ENCODE measurements at regions not wholly inside any gene's neighbourhood (a gene's known extent, or its start where the extent isn't known, plus 50 kb on each side); places are given as distances from the start of the nearest gene placed in this dataset.
A peak's percentile ranks its signal among the peaks of the same experiment; 100 is the strongest.
"Not testable (repeated sequence)": the region's sequence is repeated elsewhere in the genome, so short reads cannot be mapped to it uniquely, and the experiment has no call there.

DNA sequence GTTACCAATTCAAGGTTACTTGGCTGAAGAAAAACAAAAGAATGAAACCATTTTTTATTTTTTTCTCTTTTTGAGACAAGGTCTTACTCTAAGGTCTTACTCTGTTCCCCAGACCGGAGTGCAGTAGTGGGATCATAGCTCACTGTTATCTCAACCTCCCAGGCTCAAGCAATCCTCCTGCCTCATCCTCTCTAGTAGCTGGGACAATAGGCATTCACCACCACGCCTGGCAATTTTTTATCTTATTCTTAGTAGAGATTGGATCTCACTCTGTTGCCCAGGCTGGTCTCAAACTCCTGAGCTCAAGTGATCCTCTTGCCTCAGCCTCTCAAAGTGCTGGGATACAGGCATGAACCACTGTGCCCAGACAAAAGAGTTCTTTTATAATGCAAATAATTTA, 3732.0 kb upstream of the OR11H1 start:
- DNase-seq (ENCODE audit: low read depth): not testable (repeated sequence)

DNA sequence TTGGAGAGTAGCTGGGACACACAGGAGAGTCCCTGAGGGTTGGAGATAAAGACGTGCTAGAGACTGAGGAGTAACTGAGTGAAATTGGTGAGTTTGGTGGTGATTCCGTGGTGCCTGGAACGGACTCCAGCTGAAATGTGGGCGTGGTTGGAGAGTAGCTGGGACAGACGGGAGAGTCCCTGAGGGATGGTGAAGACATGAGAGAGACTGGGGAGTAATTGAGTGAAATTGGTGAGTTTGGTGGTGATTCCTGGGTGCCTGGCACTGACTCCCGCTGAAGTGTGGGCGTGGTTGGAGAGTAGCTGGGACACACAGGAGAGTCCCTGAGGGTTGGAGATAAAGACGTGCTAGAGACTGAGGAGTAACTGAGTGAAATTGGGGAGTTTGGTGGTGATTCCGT, 3712.5 kb upstream of the OR11H1 start:
- not testable (repeated sequence) for DNase-seq (ENCODE audit: low read depth)

DNA sequence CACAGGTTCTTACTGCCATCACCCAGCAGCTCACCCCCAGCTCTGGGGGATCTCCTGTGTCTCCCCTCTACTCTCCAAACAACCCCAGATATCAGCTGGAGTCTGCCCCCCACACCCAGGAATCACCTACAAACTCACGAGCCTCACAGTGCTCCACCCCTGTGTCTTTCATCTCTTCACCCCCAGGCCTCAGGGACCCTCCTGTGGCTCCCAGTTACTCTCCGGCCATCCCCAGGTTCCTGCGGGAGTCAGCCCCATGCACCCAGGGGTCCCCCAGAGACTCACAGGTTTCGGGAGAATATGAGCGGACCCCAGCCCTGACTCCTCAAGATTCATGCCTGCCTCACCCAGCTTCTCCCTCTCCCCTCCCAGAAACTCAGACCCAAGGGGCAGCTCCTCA, 3709.1 kb upstream of the OR11H1 start:
- not testable (repeated sequence) for DNase-seq (ENCODE audit: low read depth)

DNA sequence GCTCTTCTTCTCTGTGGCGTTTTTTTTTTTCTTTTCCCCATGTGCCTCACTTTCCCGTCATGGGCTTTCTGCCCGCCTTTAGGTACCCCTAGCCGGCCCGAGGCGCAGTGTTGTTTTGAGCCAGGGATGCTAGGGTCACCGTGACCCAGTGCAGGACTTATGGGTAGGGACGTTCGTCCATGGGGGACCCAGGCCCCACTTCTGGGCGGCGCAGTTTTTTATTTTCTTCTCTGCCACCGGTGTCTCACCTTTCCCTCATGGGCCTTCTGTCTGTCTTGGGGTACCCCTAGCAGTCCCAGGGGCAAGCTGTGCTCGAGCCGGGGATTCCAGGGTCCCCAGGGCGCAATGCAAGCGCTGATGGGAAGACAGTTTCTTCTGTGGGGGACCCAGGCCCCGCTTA, 3705.7 kb upstream of the OR11H1 start:
- DNase-seq (ENCODE audit: low read depth): not testable (repeated sequence)

DNA sequence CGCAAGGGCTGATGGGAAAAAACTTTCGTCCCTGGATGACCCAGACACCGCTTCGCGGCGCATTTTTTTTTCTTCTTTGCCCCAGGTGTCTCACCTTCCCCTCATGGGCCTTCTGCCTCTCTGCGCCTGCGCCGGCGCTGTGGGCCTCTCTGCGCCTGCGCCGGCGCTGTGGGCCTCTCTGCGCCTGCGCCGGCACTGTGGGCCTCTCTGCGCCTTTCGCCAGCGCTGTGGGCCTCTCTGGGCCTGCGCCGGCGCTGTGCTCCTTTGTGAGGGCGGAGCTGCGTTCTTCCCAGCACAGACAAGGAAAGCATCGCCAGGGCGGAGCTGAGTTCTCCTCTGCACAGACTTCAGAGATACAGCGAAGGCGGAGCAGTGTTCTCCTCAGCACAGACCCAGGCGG, 3703.0 kb upstream of the OR11H1 start:
- not testable (repeated sequence) for DNase-seq (ENCODE audit: low read depth)

DNA sequence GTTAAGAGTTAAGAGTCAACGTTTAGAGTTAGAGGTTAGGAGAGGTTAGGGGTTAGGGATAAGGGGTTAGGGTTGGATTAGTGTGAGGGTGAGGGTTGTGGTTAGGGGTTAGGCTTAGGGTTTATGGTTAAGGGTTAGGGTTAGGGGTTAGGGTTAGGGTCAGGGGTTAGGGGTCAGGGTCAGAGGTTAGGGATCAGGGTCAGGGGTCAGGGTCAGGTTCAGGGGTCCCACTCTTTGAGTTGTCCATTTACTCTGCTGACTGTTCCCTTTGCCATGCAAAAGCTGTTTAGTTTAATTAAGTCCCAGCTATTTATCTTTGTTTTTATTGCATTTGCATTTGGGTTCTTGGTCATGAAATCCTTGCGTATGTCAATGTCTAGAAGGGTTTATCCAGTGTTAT, 3702.0 kb upstream of the OR11H1 start:
- not testable (repeated sequence) for DNase-seq (ENCODE audit: low read depth)

DNA sequence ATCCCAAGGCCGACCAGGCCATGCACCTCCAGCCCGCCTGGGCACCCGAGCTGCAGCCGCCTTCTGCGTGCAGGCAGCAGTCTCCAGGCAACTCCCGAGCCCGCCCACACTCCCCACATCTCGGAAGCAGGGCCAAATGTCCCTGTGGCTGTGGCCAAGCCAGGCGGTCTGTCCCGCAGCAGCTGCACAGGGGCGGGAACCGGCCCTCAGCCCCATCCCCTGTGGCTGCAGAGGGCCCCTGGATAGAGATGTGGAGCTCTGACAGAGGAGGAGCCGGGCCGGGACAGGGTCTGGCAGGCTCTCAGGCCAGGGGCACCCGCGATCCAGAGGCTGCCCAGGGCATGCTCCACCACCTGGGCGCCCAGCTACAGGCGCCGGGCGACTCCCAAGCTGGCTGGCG, 3698.6 kb upstream of the OR11H1 start:
- DNase-seq (ENCODE audit: low read depth): peak; percentile 0
